H1 (cell line): ENCODE measurements at regions not wholly inside any gene's neighbourhood (a gene's known extent, or its start where the extent isn't known, plus 50 kb on each side); places are given as distances from the start of the nearest gene placed in this dataset.
A peak's percentile ranks its signal among the peaks of the same experiment; 100 is the strongest.

Source experiments
- CTCF ChIA-PET: fragments of 300-600 bp; sonication (Branson Sonifier 250); formaldehyde crosslinking; loops from one replicate; lab custom pipeline; 2021; ENCODE audit not compliant: partially characterized antibody; lab: Charles Lee
- POLR2A ChIA-PET: fragments of 300-600 bp; sonication (Branson Sonifier 250); formaldehyde crosslinking; loops from one replicate; lab custom pipeline; 2021; ENCODE audit warnings: inconsistent platforms; ENCODE audit not compliant: partially characterized antibody; lab: Charles Lee
- DNase-seq, 2 experiments: peaks; one replicate each; pipeline versions ENCODE4 v3.0.0 to v3.0.0-alpha.2; 2010 to 2022; ENCODE audit warnings: low spot score in 2 of 2, low read depth in 1 of 2, mixed read lengths in 1 of 2
- FAIRE-seq: peaks from 2 replicates; lab custom pipeline; 2011; peaks lifted over from hg19 to GRCh38; lab: Jason Lieb, UNC
- H2AFZ ChIP-seq: 2 replicates; pipeline ENCODE4 v1.8.1; 2012; ENCODE audit warnings: low read length, inconsistent platforms
- H2AK5ac ChIP-seq: 2 replicates; pipeline ENCODE4 v1.6.1; 2013; ENCODE audit warnings: low read depth, low read length
- H2BK120ac ChIP-seq: replicated peaks from 2 replicates; pipeline ENCODE3; 2013; ENCODE audit warnings: low read depth, low read length, inconsistent platforms
- H2BK12ac ChIP-seq: 2 replicates; pipeline ENCODE4 v1.6.1; 2013; ENCODE audit warnings: low read depth, low read length
- H2BK15ac ChIP-seq: 2 replicates; pipeline ENCODE4 v1.6.1; 2013; ENCODE audit warnings: low read length
- H2BK20ac ChIP-seq: 2 replicates; pipeline ENCODE4 v1.6.1; 2013; ENCODE audit warnings: low read length
- H2BK5ac ChIP-seq: 2 replicates; pipeline ENCODE4 v1.6.1; 2013; ENCODE audit warnings: low read depth, low read length
- H3K14ac ChIP-seq: 2 replicates; pipeline ENCODE4 v1.6.1; 2013; ENCODE audit warnings: inconsistent platforms; ENCODE audit not compliant: insufficient read length
- H3K18ac ChIP-seq: 2 replicates; pipeline ENCODE4 v1.6.1; 2013; ENCODE audit warnings: low read length; ENCODE audit errors: extremely low read depth
- H3K23ac ChIP-seq: 2 replicates; pipeline ENCODE4 v1.6.1; 2013; ENCODE audit warnings: inconsistent platforms; ENCODE audit not compliant: insufficient read length
- H3K23me2 ChIP-seq: 2 replicates; pipeline ENCODE4 v1.6.1; 2013; ENCODE audit warnings: low read depth, low read length
- H3K27ac ChIP-seq: 2 replicates; pipeline ENCODE4 v1.6.1; 2011; ENCODE audit warnings: low read depth, low read length, inconsistent platforms
- H3K27me3 ChIP-seq, 4 experiments: replicated peaks in 1 of 4; 1 replicate in 1 of 4; 2 replicates in 3 of 4; pipeline versions ENCODE4 v1.6.1 to v1.8.1; 2011 to 2013; ENCODE audit warnings: low read length in 3 of 4, mild to moderate bottlenecking in 3 of 4, inconsistent platforms in 2 of 4, mixed read lengths in 2 of 4, moderate library complexity in 1 of 4; ENCODE audit not compliant: control insufficient read depth in 3 of 4, insufficient read depth in 3 of 4; ENCODE audit errors: extremely low read depth in 1 of 4
- H3K36me3 ChIP-seq, 4 experiments: 2 replicates each; pipeline versions ENCODE4 v1.6.1 to v1.8.1; 2011 to 2013; ENCODE audit warnings: mild to moderate bottlenecking in 4 of 4, low read length in 3 of 4, moderate library complexity in 2 of 4, control low read depth in 1 of 4, inconsistent platforms in 1 of 4; ENCODE audit not compliant: insufficient read depth in 4 of 4, control insufficient read depth in 2 of 4
- H3K4ac ChIP-seq: replicated peaks from 2 replicates; pipeline ENCODE3; 2013; ENCODE audit warnings: low read length, low read depth, mixed read lengths, inconsistent platforms; ENCODE audit not compliant: insufficient read length
- H3K4me1 ChIP-seq, 4 experiments: replicated peaks in 1 of 4; 1 replicate in 1 of 4; 2 replicates in 3 of 4; pipeline versions ENCODE4 v1.6.1 to v1.8.1; 2011 to 2013; ENCODE audit warnings: low read length in 3 of 4, inconsistent platforms in 2 of 4, mixed read lengths in 1 of 4; ENCODE audit not compliant: insufficient read depth in 4 of 4, control insufficient read depth in 3 of 4
- H3K4me2 ChIP-seq, 2 experiments: 2 replicates each; pipeline versions ENCODE4 v1.6.1 to v1.8.1; 2011 to 2013; ENCODE audit warnings: low read depth in 2 of 2, low read length in 2 of 2, control low read depth in 1 of 2, inconsistent platforms in 1 of 2, mild to moderate bottlenecking in 1 of 2; ENCODE audit not compliant: insufficient read depth in 1 of 2
- H3K4me3 ChIP-seq, 4 experiments: fragments of 200-600, 300-600 bp in 1 of 4; sonication (generic), shearing (Covaris generic), sonication (Bioruptor Twin) in 1 of 4; 2 replicates each; pipeline versions ENCODE4 v1.5.1 to v1.8.1; 2011 to 2016; ENCODE audit warnings: low read length in 4 of 4, low read depth in 3 of 4, control low read depth in 2 of 4, inconsistent platforms in 2 of 4, mild to moderate bottlenecking in 2 of 4, mixed read lengths in 1 of 4, moderate library complexity in 1 of 4; ENCODE audit not compliant: insufficient read depth in 2 of 4; ENCODE audit errors: extremely low read depth in 1 of 4
- H3K56ac ChIP-seq: replicated peaks from 2 replicates; pipeline ENCODE3; 2013; ENCODE audit warnings: low read depth, mild to moderate bottlenecking, mixed read lengths, low read length, inconsistent platforms; ENCODE audit not compliant: insufficient read length
- H3K79me1 ChIP-seq: 2 replicates; pipeline ENCODE4 v1.6.1; 2013; ENCODE audit warnings: low read depth, low read length, control low read depth
- H3K79me2 ChIP-seq, 2 experiments: 2 replicates each; pipeline versions ENCODE4 v1.6.1 to v1.8.1; 2012 to 2013; ENCODE audit warnings: low read length in 2 of 2, mild to moderate bottlenecking in 2 of 2, inconsistent platforms in 1 of 2; ENCODE audit not compliant: insufficient read depth in 2 of 2, control insufficient read depth in 1 of 2
- H3K9ac ChIP-seq, 4 experiments: replicated peaks in 1 of 4; 1 replicate in 1 of 4; 2 replicates in 3 of 4; pipeline versions ENCODE4 v1.6.1 to v1.8.1; 2011 to 2013; ENCODE audit warnings: low read depth in 3 of 4, low read length in 3 of 4, control low read depth in 2 of 4, mild to moderate bottlenecking in 2 of 4, moderate library complexity in 2 of 4, inconsistent platforms in 1 of 4; ENCODE audit errors: extremely low read depth in 1 of 4
- H3K9me3 ChIP-seq, 2 experiments: 2 replicates each; pipeline versions ENCODE4 v1.6.1 to v1.8.1; 2012 to 2013; ENCODE audit warnings: mild to moderate bottlenecking in 2 of 2, moderate library complexity in 2 of 2, control low read depth in 1 of 2, inconsistent platforms in 1 of 2, low read depth in 1 of 2, low read length in 1 of 2, mixed read lengths in 1 of 2; ENCODE audit not compliant: insufficient read depth in 2 of 2
- H4K20me1 ChIP-seq, 2 experiments: replicated peaks in 1 of 2; 2 replicates each; pipeline versions ENCODE3 to v1.8.1; 2011 to 2013; ENCODE audit warnings: inconsistent platforms in 2 of 2, low read length in 2 of 2, mild to moderate bottlenecking in 1 of 2; ENCODE audit not compliant: insufficient read depth in 2 of 2, control insufficient read depth in 1 of 2
- H4K5ac ChIP-seq: 2 replicates; pipeline ENCODE4 v1.6.1; 2013; ENCODE audit warnings: low read length, low read depth, mixed read lengths, inconsistent platforms; ENCODE audit not compliant: insufficient read length
- H4K8ac ChIP-seq: 2 replicates; pipeline ENCODE4 v1.8.0; 2013; ENCODE audit warnings: mild to moderate bottlenecking, moderate library complexity, low read length, inconsistent platforms; ENCODE audit not compliant: insufficient read depth; ENCODE audit errors: extremely low read depth
- H4K91ac ChIP-seq: replicated peaks from 2 replicates; pipeline ENCODE3; 2013; ENCODE audit warnings: low read length, mixed read lengths, inconsistent platforms; ENCODE audit not compliant: insufficient read length
- RAD21 ChIP-seq, 2 experiments: IDR thresholded peaks in 1 of 2; conservative IDR thresholded peaks in 1 of 2; 2 replicates each; pipeline ENCODE4 v1.6.1; 2011; ENCODE audit warnings: low read depth in 2 of 2, low read length in 2 of 2, improper control_type of control experiment in 1 of 2, inconsistent platforms in 1 of 2, mild to moderate bottlenecking in 1 of 2, moderate library complexity in 1 of 2
- SIN3A ChIP-seq, 2 experiments: IDR thresholded peaks in 1 of 2; conservative IDR thresholded peaks in 1 of 2; 2 replicates each; pipeline ENCODE4 v1.6.1; 2011 to 2012; ENCODE audit warnings: low read length in 2 of 2, improper control_type of control experiment in 1 of 2, low read depth in 1 of 2, mild to moderate bottlenecking in 1 of 2
- WGBS, 2 experiments: shearing (Covaris generic) in 1 of 2; methylation state at CpG; one replicate each; pipeline versions ENCODE4 v1.1.6 to v1.1.7; 2013 to 2015; ENCODE audit warnings: low lambda C conversion rate in 2 of 2, mixed read lengths in 2 of 2, inconsistent platforms in 1 of 2, low coverage in 1 of 2, missing lambda C conversion rate in 1 of 2; ENCODE audit not compliant: insufficient replicate concordance in 2 of 2, insufficient coverage in 1 of 2, insufficient read length in 1 of 2; ENCODE audit errors: extremely low coverage in 1 of 2, missing lambda C conversion rate in 1 of 2; 5-methylcytosine and 5-hydroxymethylcytosine counted together

DNA sequence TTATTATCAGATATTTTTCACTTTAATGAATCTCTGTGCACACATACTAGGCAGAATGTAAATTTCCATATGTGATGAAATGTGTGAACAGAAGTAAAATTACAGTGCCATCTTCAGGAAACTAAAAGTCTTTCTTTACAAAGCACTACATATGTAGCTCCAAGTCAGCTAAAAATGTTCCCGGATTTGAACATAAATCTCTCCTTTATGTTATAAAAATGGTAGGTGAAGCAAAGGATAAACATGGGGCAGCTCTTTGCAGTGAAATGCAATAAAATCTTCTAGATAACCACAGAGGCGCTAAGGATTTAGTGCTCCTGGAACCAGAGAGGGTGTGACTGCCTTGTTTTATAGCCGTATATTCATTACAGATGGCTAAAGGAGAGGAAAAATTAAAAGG is 104.9 kb upstream of the C7orf33 start:
- H3K14ac ChIP-seq, result no peak overlapping the region
- TF ChIP-seq SIN3A (conservative IDR thresholded peaks at IDR 0.05 in 1 of 2, IDR thresholded peaks at IDR 0.05 in 1 of 2; ENCODE audit: low read depth in 1 of 2, low read length in 2 of 2) (no peak), RAD21 (IDR thresholded peaks at IDR 0.05 in 1 of 2, conservative IDR thresholded peaks at IDR 0.05 in 1 of 2; ENCODE audit: low read depth in 2 of 2, low read length in 2 of 2) (0 out of 4 replicates have a peak, but pooled peaks of 1 of the 2 experiments have one; percentile 18)
- TF ChIP-seq, all 59 proteins: peak for 1
- Histone ChIP-seq H4K20me1 (no peaks in the 10 kb centered on the region), H4K91ac (no peak overlapping the region), H3K27ac (no peak overlapping the region), H3K79me2 (no peaks in the 10 kb centered on the region), H3K4me3 (no peak overlapping the region), H2AK5ac (no peak overlapping the region), H3K4ac (no peak overlapping the region), H3K79me1 (no peaks in the 10 kb centered on the region), H2AFZ (no peak overlapping the region), H2BK5ac (no peak overlapping the region), H2BK12ac (no peak overlapping the region), H3K27me3 (no peaks in the 10 kb centered on the region), H3K56ac (no peak overlapping the region), H2BK120ac (no peak overlapping the region), H3K9ac (no peak overlapping the region), H2BK20ac (no peak overlapping the region), H3K23me2 (no peaks in the 10 kb centered on the region), H4K5ac (no peak overlapping the region), H3K4me1 (no peaks in the 10 kb centered on the region; a peak in 2 of 7 replicates), H3K23ac (no peak overlapping the region), H2BK15ac (no peak overlapping the region), H3K4me2 (no peak overlapping the region), H3K9me3 (no peaks in the 10 kb centered on the region), H3K36me3 (no peaks in the 10 kb centered on the region), H4K8ac (no peak overlapping the region), H3K18ac (no peak overlapping the region)
- ChIA-PET CTCF (interaction anchor here (0.6 to 2.0 kb wide), 5 partner anchors 17 to 243 kb away, joined by 3 to 6 read pairs (median 4); no protein-coding TSS in a partner anchor), POLR2A (no interaction called here)
- DNase-seq (no peak), FAIRE-seq (no peak)
- WGBS, 2 experiments, result 84% methylated on average over 3 of the region's 3 CpGs; no CpG with 5 or more reads in 1 of the 2 experiments
